Gastrocnemius medialis (tissue), 4 donors: ENCODE measurements at regions not wholly inside any gene's neighbourhood (a gene's known extent, or its start where the extent isn't known, plus 50 kb on each side); places are given as distances from the start of the nearest gene placed in this dataset.

ENCODE experiments used
- POLR2A ChIP-seq, 2 donors: fragments of 450-650 bp; IDR thresholded peaks; one replicate each; pipeline ENCODE4 v1.6.1; 2017; ENCODE audit warnings: antibody characterized with exemption in 2 of 2, mild to moderate bottlenecking in 2 of 2, moderate library complexity in 2 of 2
- TF ChIP-seq, protein P1 (sequence below), 5 experiments: fragments of 450-650 bp in 3 of 5; fragments of 200-600 bp in 2 of 5; sonication (generic) in 2 of 5; IDR thresholded peaks in 4 of 5; conservative IDR thresholded peaks in 1 of 5; 1 replicate in 4 of 5; 2 replicates in 1 of 5; pipeline ENCODE4 v1.5.1; 2016 to 2019; ENCODE audit warnings: antibody characterized with exemption in 5 of 5, mild to moderate bottlenecking in 3 of 5, moderate library complexity in 3 of 5

DNA sequence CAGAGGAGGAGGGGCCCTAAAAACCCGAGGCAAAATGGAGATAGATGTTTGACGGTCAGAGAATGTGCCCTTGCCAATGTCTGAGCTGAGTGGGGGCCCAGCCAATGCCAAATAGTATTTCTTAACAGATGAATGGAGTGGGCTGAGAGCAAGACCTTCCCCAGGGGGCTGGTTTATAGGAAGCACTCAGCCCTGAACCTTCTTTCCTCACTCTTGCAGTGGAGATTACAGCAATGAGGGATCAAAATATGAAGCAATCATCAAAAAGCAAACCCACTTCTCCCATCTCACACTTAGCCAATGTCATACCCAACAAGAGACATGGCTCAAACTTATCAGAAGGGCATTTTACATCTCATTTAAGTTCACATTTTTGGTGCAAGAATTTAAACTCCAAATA is 350.3 kb downstream of the GADD45G start:
- TF ChIP-seq, protein P1, sequence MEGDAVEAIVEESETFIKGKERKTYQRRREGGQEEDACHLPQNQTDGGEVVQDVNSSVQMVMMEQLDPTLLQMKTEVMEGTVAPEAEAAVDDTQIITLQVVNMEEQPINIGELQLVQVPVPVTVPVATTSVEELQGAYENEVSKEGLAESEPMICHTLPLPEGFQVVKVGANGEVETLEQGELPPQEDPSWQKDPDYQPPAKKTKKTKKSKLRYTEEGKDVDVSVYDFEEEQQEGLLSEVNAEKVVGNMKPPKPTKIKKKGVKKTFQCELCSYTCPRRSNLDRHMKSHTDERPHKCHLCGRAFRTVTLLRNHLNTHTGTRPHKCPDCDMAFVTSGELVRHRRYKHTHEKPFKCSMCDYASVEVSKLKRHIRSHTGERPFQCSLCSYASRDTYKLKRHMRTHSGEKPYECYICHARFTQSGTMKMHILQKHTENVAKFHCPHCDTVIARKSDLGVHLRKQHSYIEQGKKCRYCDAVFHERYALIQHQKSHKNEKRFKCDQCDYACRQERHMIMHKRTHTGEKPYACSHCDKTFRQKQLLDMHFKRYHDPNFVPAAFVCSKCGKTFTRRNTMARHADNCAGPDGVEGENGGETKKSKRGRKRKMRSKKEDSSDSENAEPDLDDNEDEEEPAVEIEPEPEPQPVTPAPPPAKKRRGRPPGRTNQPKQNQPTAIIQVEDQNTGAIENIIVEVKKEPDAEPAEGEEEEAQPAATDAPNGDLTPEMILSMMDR (IDR thresholded peaks at IDR 0.05 in 4 of 5, conservative IDR thresholded peaks at IDR 0.05 in 1 of 5), result no peak
- no peak for TF ChIP-seq POLR2A (IDR thresholded peaks at IDR 0.05)
